WTC11 (cell line): ENCODE measurements at regions not wholly inside any gene's neighbourhood (a gene's known extent, or its start where the extent isn't known, plus 50 kb on each side); places are given as distances from the start of the nearest gene placed in this dataset.

ENCODE experiments used
- ATAC-seq: fragments of 200-7000 bp; cut with Tn5 transposase; 2 replicates; pipeline ENCODE4 v1.10.0; 2021; ENCODE audit warnings: mild to moderate bottlenecking, moderate library complexity
- CTCF ChIA-PET: fragments of 300-600 bp; sonication (Branson Sonifier 250); formaldehyde crosslinking; loops from one replicate; lab custom pipeline; 2021; ENCODE audit warnings: antibody characterized with exemption; lab: Charles Lee
- POLR2A ChIA-PET: fragments of 350-600 bp; sonication (Branson Sonifier 250); formaldehyde crosslinking; loops from one replicate; lab custom pipeline; 2021; ENCODE audit warnings: antibody characterized with exemption; lab: Charles Lee
- DNase-seq: peaks from one replicate; pipeline ENCODE4 v3.0.0; 2021; ENCODE audit warnings: low spot score
- H3K27ac Mint-ChIP-seq: 2 replicates; pipeline ENCODE4 v1.8.0; 2021; ENCODE audit warnings: mixed read lengths
- H3K27me3 Mint-ChIP-seq: 2 replicates; pipeline ENCODE4 v1.8.0; 2021; ENCODE audit warnings: low read depth, mild to moderate bottlenecking, moderate library complexity, mixed read lengths
- H3K36me3 Mint-ChIP-seq: 2 replicates; pipeline ENCODE4 v1.8.0; 2021; ENCODE audit warnings: mixed read lengths
- H3K4me1 Mint-ChIP-seq: 2 replicates; pipeline ENCODE4 v1.8.0; 2022; ENCODE audit warnings: mixed read lengths
- H3K4me3 Mint-ChIP-seq: 2 replicates; pipeline ENCODE4 v1.8.0; 2021; ENCODE audit warnings: mild to moderate bottlenecking, moderate library complexity, mixed read lengths
- H3K9me3 Mint-ChIP-seq: 2 replicates; pipeline ENCODE4 v1.8.0; 2021; ENCODE audit warnings: mixed read lengths
- ATF6 ChIP-seq: sonication (generic); formaldehyde crosslinking; IDR thresholded peaks from 2 replicates; pipeline ENCODE4 v1.8.1; 2023; ENCODE audit warnings: mild to moderate bottlenecking, missing genetic modification reagents
- CREB1 ChIP-seq: sonication (generic); formaldehyde crosslinking; IDR thresholded peaks from 2 replicates; pipeline ENCODE4 v1.8.0; 2023; ENCODE audit warnings: mild to moderate bottlenecking, missing genetic modification reagents
- E2F1 ChIP-seq: sonication (generic); formaldehyde crosslinking; IDR thresholded peaks from 2 replicates; pipeline ENCODE4 v1.8.0; 2022; ENCODE audit warnings: mild to moderate bottlenecking, missing genetic modification reagents
- ERG ChIP-seq: fragments of 250-450 bp; sonication (Bioruptor Pico); IDR thresholded peaks from 2 replicates; pipeline ENCODE4 v1.8.0; 2021; ENCODE audit warnings: mild to moderate bottlenecking
- ESRRA ChIP-seq: sonication (generic); formaldehyde crosslinking; IDR thresholded peaks from 2 replicates; pipeline ENCODE4 v1.8.1; 2022; ENCODE audit warnings: mild to moderate bottlenecking, missing genetic modification reagents, borderline replicate concordance
- FOXK1 ChIP-seq: sonication (generic); formaldehyde crosslinking; IDR thresholded peaks from 2 replicates; pipeline ENCODE4 v1.8.0; 2022; ENCODE audit warnings: mild to moderate bottlenecking, moderate library complexity, missing genetic modification reagents
- FOXP1 ChIP-seq: sonication (generic); formaldehyde crosslinking; IDR thresholded peaks from 2 replicates; pipeline ENCODE4 v1.8.0; 2022; ENCODE audit warnings: missing genetic modification reagents, mild to moderate bottlenecking, moderate library complexity, borderline replicate concordance
- FOXP4 ChIP-seq: sonication (generic); formaldehyde crosslinking; IDR thresholded peaks from 2 replicates; pipeline ENCODE4 v1.8.0; 2022; ENCODE audit warnings: mild to moderate bottlenecking, missing genetic modification reagents
- GABPB1 ChIP-seq: sonication (generic); formaldehyde crosslinking; IDR thresholded peaks from 2 replicates; pipeline ENCODE4 v1.8.1; 2023; ENCODE audit warnings: mild to moderate bottlenecking, missing genetic modification reagents
- MAX ChIP-seq: sonication (generic); formaldehyde crosslinking; IDR thresholded peaks from 2 replicates; pipeline ENCODE4 v1.8.0; 2022; ENCODE audit warnings: mild to moderate bottlenecking, missing genetic modification reagents
- MXD4 ChIP-seq: fragments of 250-450 bp; sonication (Bioruptor Pico); IDR thresholded peaks from 2 replicates; pipeline ENCODE4 v1.8.0; 2021; ENCODE audit warnings: mild to moderate bottlenecking, moderate library complexity, borderline replicate concordance
- MYBL2 ChIP-seq: sonication (generic); formaldehyde crosslinking; IDR thresholded peaks from 2 replicates; pipeline ENCODE4 v1.8.1; 2023; ENCODE audit warnings: mild to moderate bottlenecking, moderate library complexity, missing genetic modification reagents
- NR3C1 ChIP-seq: sonication (generic); formaldehyde crosslinking; conservative IDR thresholded peaks from 2 replicates; pipeline ENCODE4 v1.8.1; 2023; ENCODE audit warnings: low read depth, mild to moderate bottlenecking, missing genetic modification reagents
- SMAD4 ChIP-seq: sonication (generic); formaldehyde crosslinking; IDR thresholded peaks from 2 replicates; pipeline ENCODE4 v1.8.0; 2022; ENCODE audit warnings: mild to moderate bottlenecking, missing genetic modification reagents
- SP1 ChIP-seq: sonication (generic); formaldehyde crosslinking; conservative IDR thresholded peaks from 2 replicates; pipeline ENCODE4 v1.8.1; 2022; ENCODE audit warnings: missing genetic modification reagents
- ZNF532 ChIP-seq: fragments of 250-450 bp; sonication (Bioruptor Pico); IDR thresholded peaks from 2 replicates; pipeline ENCODE4 v1.9.0; 2021; ENCODE audit warnings: mild to moderate bottlenecking, borderline replicate concordance
- ZSCAN18 ChIP-seq: fragments of 250-450 bp; sonication (Bioruptor Pico); IDR thresholded peaks from 2 replicates; pipeline ENCODE4 v2.1.2; 2022; ENCODE audit warnings: mild to moderate bottlenecking, moderate library complexity

GRCh38 chr16:85323961-85324253, 211.6 kb upstream of the CIBAR2 start:
- no peak for ATAC-seq
- peaks cover 34% of the 10 kb centered on the region for H3K4me1 Mint-ChIP-seq
- H3K27me3 Mint-ChIP-seq: peaks cover 2% of the 10 kb centered on the region; the same call in 1 of the 2 replicates
- CTCF ChIA-PET: interaction anchor here (1.4 kb wide), 1 partner anchor 11 kb away, joined by 5 read pairs; no protein-coding TSS in a partner anchor
- TF ChIP-seq ERG (no peak), FOXK1 (CRISPR knock-in tag) (no peak), NR3C1 (no peak), GABPB1 (no peak), SMAD4 (CRISPR knock-in tag) (no peak), ATF6 (CRISPR knock-in tag) (no peak), ZSCAN18 (CRISPR knock-in tag) (no peak), FOXP1 (CRISPR knock-in tag) (no peak), ZNF532 (CRISPR knock-in tag) (no peak), MYBL2 (CRISPR knock-in tag) (no peak), E2F1 (CRISPR knock-in tag) (no peak), FOXP4 (no peak), SP1 (CRISPR knock-in tag) (no peak)
- no peak for DNase-seq
- peaks cover 4% of the 10 kb centered on the region for H3K9me3 Mint-ChIP-seq
- no peak overlapping the region for H3K4me3 Mint-ChIP-seq
- H3K36me3 Mint-ChIP-seq: peaks cover 2% of the 10 kb centered on the region
- POLR2A ChIA-PET: no interaction called here
- no peak overlapping the region for H3K27ac Mint-ChIP-seq

GRCh38 chr16:85324488-85324887, 212.2 kb upstream of the CIBAR2 start:
- POLR2A ChIA-PET: no interaction called here
- no peak overlapping the region for H3K4me3 Mint-ChIP-seq

More at GRCh38 chr16:85324488-85324887, 212.2 kb upstream of the CIBAR2 start:
- CTCF ChIA-PET: interaction anchor here (0.6 to 1.4 kb wide), 4 partner anchors 10 to 166 kb away, joined by 3 to 5 read pairs (median 3); no protein-coding TSS in a partner anchor
- H3K27me3 Mint-ChIP-seq: peaks cover 2% of the 10 kb centered on the region; the same call in 1 of the 2 replicates
- TF ChIP-seq ESRRA (CRISPR knock-in tag) (no peak), CREB1 (CRISPR knock-in tag) (no peak), MAX (CRISPR knock-in tag) (no peak), MXD4 (CRISPR knock-in tag) (no peak)
- H3K36me3 Mint-ChIP-seq: peaks cover 2% of the 10 kb centered on the region
- DNase-seq: no peak
- no peak overlapping the region; the same call in 1 of the 2 replicates for H3K27ac Mint-ChIP-seq
- no peak for ATAC-seq
- H3K4me1 Mint-ChIP-seq: peaks cover 36% of the 10 kb centered on the region
- peaks cover 4% of the 10 kb centered on the region for H3K9me3 Mint-ChIP-seq
